ENCODE measurements at regions not wholly inside any gene's neighbourhood (a gene's known extent, or its start where the extent isn't known, plus 50 kb on each side); places are given as distances from the start of the nearest gene placed in this dataset.

DNA sequence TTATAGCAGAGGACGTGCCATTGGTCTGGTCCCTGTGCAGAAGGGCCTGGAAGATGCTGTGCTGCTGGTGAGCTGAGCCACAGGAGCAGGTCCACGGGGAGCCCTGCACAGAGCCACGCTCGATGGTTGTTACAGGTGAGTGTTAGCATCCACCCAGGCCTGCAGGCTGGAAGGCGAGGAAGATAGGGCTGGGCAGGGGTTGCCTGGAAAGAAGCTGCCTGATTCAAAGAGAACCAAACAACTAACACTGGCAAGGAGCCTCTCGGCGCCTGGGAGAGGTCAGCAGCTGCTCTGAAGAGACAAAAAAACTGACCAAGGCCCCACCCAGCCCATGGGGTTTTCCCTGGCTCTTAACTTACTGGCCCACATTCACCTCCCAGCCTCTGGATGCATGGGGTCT is 160.2 kb downstream of the MED10 start:
- TF ChIP-seq, protein P1, sequence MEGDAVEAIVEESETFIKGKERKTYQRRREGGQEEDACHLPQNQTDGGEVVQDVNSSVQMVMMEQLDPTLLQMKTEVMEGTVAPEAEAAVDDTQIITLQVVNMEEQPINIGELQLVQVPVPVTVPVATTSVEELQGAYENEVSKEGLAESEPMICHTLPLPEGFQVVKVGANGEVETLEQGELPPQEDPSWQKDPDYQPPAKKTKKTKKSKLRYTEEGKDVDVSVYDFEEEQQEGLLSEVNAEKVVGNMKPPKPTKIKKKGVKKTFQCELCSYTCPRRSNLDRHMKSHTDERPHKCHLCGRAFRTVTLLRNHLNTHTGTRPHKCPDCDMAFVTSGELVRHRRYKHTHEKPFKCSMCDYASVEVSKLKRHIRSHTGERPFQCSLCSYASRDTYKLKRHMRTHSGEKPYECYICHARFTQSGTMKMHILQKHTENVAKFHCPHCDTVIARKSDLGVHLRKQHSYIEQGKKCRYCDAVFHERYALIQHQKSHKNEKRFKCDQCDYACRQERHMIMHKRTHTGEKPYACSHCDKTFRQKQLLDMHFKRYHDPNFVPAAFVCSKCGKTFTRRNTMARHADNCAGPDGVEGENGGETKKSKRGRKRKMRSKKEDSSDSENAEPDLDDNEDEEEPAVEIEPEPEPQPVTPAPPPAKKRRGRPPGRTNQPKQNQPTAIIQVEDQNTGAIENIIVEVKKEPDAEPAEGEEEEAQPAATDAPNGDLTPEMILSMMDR (IDR thresholded peaks at IDR 0.05; ENCODE audit: control extremely low read depth in 1 of 3, insufficient read depth in 1 of 3, low read depth in 1 of 3, low read length in 3 of 3) = no peak
- TF ChIP-seq EP300 (IDR thresholded peaks at IDR 0.05; ENCODE audit: borderline replicate concordance in 1 of 2, low read depth in 2 of 2, low read length in 2 of 2) (no peak), SUZ12 (IDR thresholded peaks at IDR 0.05; ENCODE audit: low read length) (no peak), RBBP5 (IDR thresholded peaks at IDR 0.05; ENCODE audit: borderline replicate concordance, low read depth, low read length) (no peak), EGR1 (IDR thresholded peaks at IDR 0.05; ENCODE audit: borderline replicate concordance, low read depth, low read length) (no peak), JUN (IDR thresholded peaks at IDR 0.05; ENCODE audit: low read depth, low read length) (no peak), NRF1 (IDR thresholded peaks at IDR 0.05; ENCODE audit: low read depth, low read length) (no peak), POLR2A (IDR thresholded peaks at IDR 0.05; ENCODE audit: control extremely low read depth in 1 of 2, low read depth in 2 of 2, low read length in 2 of 2) (no peak)
- TF ChIP-seq, protein P2, sequence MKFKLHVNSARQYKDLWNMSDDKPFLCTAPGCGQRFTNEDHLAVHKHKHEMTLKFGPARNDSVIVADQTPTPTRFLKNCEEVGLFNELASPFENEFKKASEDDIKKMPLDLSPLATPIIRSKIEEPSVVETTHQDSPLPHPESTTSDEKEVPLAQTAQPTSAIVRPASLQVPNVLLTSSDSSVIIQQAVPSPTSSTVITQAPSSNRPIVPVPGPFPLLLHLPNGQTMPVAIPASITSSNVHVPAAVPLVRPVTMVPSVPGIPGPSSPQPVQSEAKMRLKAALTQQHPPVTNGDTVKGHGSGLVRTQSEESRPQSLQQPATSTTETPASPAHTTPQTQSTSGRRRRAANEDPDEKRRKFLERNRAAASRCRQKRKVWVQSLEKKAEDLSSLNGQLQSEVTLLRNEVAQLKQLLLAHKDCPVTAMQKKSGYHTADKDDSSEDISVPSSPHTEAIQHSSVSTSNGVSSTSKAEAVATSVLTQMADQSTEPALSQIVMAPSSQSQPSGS (IDR thresholded peaks at IDR 0.05; ENCODE audit: low read length) = no peak
- TF ChIP-seq, protein P3, sequence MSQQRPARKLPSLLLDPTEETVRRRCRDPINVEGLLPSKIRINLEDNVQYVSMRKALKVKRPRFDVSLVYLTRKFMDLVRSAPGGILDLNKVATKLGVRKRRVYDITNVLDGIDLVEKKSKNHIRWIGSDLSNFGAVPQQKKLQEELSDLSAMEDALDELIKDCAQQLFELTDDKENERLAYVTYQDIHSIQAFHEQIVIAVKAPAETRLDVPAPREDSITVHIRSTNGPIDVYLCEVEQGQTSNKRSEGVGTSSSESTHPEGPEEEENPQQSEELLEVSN (IDR thresholded peaks at IDR 0.05) = no peak

Data from H1 (cell line).